ENCODE measurements at regions not wholly inside any gene's neighbourhood (a gene's known extent, or its start where the extent isn't known, plus 50 kb on each side); places are given as distances from the start of the nearest gene placed in this dataset.

DNA sequence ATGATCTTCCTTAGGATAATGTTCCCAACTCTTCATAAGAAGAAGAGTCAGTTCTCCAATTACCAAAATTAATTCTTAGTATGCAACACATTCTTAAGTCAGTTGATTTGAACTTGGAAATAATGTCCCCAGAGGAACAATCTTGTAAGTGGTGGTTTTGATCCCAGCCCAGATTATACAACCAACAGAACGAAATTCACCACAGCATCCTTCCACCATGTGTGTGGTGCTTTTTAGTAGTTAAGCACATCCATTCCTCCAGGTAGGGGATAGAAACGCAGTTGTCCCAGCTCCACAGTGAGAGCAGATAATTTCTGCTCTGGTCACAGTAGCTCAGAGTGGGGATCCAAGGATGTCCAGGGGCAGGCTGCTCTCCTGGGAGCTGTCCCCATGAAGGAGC, 161.7 kb upstream of the SLC39A10 start:
- no peak for DNase-seq

- DNase-seq: peak; percentile 14
These were observed 162.6 kb upstream of the SLC39A10 start for GRCh38 chr2:195494451-195494850.

DNA sequence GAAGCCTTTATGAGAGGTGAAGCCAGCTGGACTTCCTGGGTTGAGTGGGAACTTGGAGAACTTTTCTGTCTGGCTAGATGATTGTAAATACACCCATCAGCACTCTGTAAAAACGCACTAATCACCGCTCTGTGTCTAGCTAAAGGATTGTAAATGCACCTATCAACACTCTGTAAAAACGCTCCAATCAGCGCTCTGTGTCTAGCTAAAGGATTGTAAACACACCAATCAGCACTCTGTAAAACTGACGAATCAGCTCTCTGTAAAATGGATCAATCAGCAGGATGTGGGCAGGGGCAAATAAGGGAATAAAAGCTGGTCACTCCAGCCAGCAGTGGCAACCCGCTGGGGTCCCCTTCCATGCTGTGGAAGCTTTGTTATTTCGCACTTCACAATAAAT, 163.6 kb upstream of the SLC39A10 start:
- no peak for DNase-seq

DNA sequence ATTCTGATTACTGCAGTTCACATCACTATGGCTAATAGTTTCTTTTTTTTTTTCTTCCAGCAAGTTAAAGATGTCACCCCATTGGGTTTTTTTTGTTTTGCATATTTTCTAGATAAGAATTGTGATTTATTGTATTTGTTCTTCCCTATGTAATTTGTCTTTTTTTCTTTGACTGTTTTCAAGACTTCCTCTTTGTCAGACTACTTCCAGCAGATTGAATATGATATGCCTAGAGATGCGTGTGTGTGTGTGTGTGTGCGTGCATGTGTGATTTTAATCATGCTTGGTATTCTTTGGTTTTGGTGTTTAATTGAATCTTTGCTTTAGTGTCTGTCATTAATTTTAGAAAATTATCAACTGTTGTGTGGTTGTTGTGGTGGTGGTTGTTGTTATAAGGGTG, 166.7 kb upstream of the SLC39A10 start:
- no peak for DNase-seq

DNA sequence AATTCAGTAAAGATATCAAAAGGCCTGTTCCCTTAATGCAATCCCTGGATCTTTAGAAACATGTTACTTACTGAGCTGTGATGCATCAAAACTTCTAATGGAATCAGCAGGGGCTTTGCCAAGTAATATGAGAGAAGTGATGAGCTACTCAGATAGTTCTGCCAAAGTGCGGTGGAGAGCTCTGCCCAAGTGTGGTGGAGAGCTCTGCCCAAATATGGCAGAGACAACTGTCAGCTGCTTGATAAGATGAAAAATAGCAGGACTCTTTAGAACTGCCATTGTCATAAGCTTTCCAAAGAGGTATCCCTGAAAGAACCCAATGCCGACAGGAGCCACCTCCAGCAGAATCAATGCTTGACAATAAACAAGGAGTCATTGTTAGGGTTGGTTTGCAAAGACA, 167.9 kb upstream of the SLC39A10 start:
- no peak for DNase-seq

DNA sequence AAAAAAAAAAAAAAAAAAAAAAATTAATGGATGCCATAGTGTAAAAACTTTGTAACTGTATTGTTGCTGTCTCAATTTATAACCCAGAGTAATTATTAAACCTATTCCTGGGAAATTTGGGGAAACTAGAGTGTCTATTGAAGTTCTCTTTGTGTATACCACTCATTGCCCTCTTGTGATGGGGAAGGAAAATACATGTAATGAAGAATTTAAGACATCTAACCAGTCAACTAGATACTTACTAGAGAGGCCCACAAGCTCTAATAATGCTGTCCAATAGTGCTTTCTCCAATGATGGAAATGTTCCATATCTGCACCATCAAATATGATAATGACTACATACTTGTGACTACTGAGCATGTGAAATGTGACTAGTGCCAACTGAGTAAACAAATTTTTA, 168.5 kb upstream of the SLC39A10 start:
- no peak for DNase-seq

DNA sequence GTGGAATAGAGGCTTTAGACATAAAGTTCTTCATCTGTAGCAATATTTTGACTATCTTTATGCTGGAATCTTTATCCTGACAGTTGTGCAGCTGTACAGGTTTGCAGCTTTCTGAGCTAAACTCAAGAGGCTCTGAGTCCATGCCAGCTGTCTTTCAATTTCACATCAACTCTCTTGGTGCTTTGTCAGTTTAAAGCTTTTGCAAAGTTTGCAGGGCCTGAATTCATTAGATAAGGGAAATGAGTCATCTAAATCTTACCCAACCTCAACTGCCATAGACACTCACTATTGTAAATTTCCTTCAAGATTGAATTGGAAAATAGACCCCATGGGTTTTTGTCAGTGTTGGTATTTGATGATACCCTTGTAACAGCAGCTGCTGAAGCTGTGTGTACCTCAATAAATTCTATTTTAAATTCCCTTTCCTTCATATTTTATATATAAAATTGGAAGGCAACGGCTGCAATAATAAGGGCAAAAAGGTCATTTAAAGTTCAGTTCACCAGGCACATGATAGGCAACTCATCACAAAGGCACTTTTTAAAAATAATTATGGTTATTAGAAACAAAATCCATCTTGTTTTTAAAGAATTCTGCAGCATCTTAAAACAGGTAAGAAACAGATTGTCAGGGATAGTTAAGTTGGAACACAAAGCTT, 169.9 kb upstream of the SLC39A10 start:
- DNase-seq: no peak

GRCh38 chr2:195486520-195486919, 170.5 kb upstream of the SLC39A10 start:
- no peak for DNase-seq

- DNase-seq: no peak
These were observed 175.0 kb upstream of the SLC39A10 start for GRCh38 chr2:195482010-195482409.

- DNase-seq: no peak
These were observed 176.9 kb upstream of the SLC39A10 start for GRCh38 chr2:195480121-195480520.

DNA sequence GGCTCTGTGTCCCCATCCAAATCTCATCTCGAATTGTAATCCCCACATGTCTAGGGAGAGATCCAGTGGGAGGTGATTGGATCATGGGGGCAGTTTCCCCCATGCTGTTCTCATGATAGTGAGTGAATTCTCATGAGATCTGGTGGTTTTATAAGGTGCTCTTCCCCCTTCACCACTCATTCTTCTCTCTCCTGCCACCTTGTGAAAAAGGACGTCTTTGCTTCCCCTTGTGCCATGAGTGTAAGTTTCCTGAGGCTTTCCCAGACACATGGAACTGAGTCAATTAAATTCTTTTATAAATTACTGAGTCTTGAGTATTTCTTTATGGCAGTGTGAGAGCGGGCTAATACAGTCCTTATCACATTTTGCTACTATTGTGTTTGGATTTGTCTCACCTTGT, 177.6 kb upstream of the SLC39A10 start:
- no peak for DNase-seq

DNA sequence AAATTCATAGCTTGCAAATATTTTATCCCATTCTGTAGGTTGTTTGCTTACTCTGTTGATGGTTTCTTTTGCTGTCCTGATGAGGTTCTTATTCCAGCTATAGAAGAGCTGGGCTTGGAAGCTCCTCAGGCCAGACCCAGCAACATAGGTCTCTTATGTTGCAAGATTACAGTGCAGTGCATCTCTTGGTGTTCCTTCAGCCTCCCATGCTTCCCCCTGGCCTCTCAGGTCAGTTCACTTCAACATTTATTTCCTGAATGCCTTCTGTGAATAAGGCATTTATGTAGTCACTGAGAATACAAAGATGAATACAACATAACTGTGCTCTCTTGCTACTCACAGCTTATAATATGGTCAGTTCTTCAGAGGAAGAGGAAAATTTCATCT, 179.0 kb upstream of the SLC39A10 start:
- DNase-seq: no peak

DNA sequence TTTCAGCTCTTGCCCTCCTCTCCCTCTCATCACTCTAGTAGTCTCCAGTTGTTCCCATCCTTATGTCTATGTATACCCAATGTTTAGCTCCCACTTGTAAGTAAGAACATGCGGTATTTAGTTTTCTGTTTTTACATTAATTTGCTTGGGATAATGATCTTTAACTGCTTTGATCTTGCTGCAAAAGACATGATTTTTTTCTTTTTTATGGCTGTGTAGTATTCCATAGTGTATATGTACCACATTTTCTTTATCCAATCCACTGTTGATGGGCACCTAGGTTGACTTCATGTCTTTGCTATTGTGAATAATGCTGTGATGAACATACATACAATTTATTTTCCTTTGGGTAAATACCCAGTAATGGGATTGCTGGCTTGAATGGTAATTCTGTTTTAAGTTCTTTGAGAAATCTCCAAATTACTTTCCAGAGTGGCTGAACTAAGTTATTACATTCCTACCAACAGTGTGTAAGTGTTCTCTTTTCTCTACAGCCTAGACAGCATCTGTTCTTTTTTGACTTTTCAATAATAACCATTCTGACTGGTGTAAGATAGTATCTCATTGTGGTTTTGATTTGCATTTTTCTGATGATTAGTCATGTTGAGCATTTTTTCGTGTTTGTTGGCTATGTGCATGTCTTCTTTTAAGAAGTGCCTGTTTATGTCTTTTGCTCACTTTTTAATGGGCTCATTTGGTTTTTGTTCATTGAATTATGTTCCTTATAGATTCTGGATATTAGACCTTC, 179.6 kb upstream of the SLC39A10 start:
- DNase-seq: peak; percentile 36

- no peak for DNase-seq
These were observed 181.7 kb upstream of the SLC39A10 start for GRCh38 chr2:195475336-195475735.

DNA sequence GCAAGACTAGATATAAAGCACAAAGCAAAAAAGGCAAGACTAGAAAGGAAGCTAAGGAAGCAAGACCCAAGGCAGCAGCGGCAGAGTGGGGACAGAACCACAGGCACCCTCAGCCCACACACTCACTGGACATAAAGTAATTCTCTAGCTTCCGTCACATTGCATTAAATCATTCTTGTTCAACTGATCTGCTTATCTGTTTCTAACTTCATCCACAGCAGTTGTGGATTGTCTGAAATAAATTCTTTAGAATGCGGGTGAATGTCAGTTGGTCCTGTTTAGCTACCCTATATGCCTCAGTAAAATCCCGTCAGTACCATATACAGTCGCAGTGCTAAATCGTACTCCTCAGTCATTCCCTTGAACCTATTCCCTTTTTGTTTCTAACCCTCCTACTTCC, 183.2 kb upstream of the SLC39A10 start:
- DNase-seq: no peak

- no peak for DNase-seq
These were observed 184.4 kb upstream of the SLC39A10 start for GRCh38 chr2:195472501-195473234.

DNA sequence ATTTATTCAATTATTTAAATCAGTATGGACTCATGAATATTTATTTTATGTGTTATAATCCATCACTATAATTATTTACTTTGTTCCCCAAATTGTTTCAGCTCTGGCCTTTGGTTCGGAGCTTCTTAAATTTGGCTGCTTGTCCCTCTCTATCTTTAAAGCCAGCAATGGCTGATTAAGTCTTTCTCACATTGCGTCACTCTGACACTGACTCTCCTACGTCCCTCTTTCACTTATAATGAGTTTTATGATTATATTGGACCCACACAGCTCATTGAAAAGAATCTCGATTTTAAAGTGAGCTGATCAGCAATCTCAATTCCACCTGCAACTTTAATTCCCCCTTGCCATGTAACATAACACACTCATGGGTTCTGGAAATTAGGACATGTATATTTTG, 185.2 kb upstream of the SLC39A10 start:
- no peak for DNase-seq

GRCh38 chr2:195471163-195471562, 185.9 kb upstream of the SLC39A10 start:
- DNase-seq: no peak

GRCh38 chr2:195470622-195471021, 186.4 kb upstream of the SLC39A10 start:
- DNase-seq: no peak

DNA sequence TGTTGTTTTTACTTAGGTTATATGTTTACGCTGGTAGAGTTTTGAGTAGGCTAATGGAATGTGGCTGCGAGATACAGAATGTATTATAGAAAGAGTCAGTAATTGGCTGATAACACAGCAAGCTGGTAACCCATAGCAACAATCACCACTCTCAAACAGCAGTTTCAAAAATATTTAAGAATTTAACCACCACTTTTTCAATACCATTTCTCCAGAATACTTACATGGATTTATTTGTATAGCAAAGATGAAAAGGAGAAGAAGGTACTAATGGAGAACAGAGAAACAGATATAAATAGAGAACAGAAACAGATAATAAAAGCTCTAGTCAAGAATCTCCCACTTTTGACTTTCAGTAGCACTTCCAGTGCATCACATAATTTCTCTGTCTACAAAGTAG, 188.3 kb upstream of the SLC39A10 start:
- DNase-seq: no peak

DNA sequence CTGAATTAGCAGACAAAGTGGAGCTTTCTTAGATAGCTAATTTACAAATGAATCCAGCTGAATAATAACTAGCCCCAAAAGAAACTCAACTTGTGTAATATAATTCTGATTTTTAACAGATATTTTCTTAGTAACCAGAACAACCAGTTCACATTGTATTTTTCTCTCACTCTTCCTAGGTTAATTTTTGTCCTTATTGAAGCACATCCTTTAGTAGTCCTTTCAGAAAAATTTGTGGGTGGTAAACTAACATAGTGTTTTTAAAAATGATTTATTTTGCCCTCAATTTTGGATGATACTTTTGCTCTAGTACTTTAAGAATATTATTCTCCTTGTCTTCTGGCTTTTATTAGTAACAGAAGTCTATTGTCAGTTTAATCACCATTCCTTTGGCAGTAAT, 190.6 kb upstream of the SLC39A10 start:
- no peak for DNase-seq

GRCh38 chr2:195461010-195461409, 196.0 kb upstream of the SLC39A10 start:
- DNase-seq: no peak

DNA sequence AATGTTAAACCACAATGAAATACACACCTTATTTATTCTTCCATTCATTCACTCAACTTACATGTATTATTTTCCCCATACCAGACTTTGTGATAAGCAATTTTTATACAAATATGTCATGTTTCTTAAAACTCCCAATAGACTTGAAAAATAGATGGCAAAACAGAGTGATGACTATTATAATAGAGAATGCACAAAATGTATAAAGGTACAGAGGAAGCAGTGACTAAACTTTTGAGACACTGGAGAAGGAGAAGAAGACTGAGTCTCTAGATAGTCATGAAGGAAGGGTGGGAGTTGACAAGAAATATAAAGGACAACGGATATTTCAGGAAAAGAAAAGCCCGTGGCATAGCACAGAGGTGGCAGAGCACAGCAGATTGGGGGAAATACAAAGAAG, 198.1 kb upstream of the SLC39A10 start:
- DNase-seq: no peak

DNA sequence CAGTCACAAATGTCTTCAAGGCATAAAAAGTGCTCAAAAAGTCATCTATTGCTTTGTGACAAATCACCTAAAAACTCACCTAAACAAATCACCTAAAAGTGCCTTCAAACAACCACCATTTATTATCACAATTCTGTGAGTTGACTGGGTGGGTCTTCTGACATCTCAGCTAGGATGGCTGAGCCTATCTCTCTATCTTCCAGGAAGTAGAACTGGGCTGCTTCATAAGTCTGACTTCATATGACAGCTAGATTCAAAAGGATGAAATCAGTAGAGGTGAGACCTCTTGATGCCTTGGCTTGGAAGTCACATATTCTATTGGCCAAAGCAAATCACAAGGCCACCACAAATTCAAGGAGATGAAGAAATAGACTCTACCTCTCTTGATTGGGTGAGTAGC, 199.2 kb upstream of the SLC39A10 start:
- no peak for DNase-seq

Data from amniotic stem cell (primary cell).